ENCODE measurements at regions not wholly inside any gene's neighbourhood (a gene's known extent, or its start where the extent isn't known, plus 50 kb on each side); places are given as distances from the start of the nearest gene placed in this dataset.

DNA sequence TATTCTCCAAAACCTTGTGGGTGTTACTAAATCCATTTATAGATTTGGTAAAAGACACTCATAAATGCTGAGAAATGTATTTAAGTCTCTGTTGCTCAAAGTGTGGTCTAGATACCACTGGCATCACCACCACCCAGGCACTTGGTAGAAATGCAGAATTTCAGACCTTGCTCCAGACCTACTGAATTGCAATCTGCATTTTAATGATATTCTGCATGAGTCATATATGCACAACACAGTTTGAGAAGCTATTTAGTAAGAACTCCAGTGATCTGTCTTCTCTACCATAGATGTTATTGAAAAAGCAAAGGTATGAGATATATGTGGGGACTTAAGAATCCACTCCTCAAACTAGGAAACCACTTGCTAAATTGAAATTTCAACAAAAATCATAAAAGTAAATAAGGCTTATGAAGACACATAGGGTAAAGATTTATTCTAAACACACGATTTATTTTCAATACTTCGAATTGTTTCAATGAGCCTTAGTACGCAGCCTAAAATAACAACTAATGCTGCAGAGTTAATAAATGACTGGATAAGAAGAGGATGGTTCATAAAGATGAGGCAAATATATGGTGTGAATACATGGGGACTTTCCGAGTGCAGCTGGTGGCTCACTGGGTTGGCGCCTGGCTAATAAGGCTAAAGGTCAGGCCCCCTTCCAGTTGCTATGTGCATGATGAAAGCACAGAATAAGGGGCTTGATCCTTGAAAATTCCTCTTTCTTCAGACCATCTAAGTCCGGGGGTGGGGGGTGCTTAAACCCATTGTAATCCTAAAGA lies 813.3 kb downstream of the NR2F2 start:
- TF ChIP-seq, protein P1, sequence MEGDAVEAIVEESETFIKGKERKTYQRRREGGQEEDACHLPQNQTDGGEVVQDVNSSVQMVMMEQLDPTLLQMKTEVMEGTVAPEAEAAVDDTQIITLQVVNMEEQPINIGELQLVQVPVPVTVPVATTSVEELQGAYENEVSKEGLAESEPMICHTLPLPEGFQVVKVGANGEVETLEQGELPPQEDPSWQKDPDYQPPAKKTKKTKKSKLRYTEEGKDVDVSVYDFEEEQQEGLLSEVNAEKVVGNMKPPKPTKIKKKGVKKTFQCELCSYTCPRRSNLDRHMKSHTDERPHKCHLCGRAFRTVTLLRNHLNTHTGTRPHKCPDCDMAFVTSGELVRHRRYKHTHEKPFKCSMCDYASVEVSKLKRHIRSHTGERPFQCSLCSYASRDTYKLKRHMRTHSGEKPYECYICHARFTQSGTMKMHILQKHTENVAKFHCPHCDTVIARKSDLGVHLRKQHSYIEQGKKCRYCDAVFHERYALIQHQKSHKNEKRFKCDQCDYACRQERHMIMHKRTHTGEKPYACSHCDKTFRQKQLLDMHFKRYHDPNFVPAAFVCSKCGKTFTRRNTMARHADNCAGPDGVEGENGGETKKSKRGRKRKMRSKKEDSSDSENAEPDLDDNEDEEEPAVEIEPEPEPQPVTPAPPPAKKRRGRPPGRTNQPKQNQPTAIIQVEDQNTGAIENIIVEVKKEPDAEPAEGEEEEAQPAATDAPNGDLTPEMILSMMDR (IDR thresholded peaks at IDR 0.05; ENCODE audit: low read depth, low read length, missing control alignments), result no peak
- in situ Hi-C loops (cut with HindIII; ENCODE audit: low pct_ligation_motif_present, low sequenced_read_pairs), result no loop called here

DNA sequence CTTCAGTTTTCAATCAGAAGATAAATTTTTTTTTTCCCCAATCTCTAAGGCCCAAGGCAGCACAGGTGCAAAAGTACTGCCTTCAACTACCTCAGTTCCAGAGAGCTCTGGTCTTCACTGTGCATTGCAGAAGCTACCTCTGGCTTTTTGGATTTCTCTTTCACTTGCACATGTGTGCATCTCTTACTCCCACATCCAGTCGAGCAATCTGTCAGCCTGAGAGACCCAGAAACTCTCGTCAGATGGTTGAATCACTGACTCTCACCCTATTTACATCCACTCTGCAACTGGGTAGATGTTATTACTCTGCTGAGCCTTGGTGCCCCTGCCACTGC lies 813.8 kb downstream of the NR2F2 start:
- Histone ChIP-seq H3K4me3 (ENCODE audit: low read depth, low read length) (no peak overlapping the region), H3K36me3 (replicated peaks) (no peaks in the 10 kb centered on the region), H3K27ac (no peak overlapping the region), H3K27me3 (replicated peaks) (no peaks in the 10 kb centered on the region)
- TF ChIP-seq, protein P1 (IDR thresholded peaks at IDR 0.05; ENCODE audit: low read depth, low read length, missing control alignments), result no peak
- in situ Hi-C loops (cut with HindIII; ENCODE audit: low pct_ligation_motif_present, low sequenced_read_pairs), result no loop called here
- no peak for DNase-seq

More for the DNA sequence above, 813.3 kb downstream of the NR2F2 start:
- no peak for DNase-seq
- H3K36me3 ChIP-seq (replicated peaks), result no peaks in the 10 kb centered on the region
- H3K4me3 ChIP-seq (ENCODE audit: low read depth, low read length), result no peak overlapping the region
- no peaks in the 10 kb centered on the region for H3K27me3 ChIP-seq (replicated peaks)
- no peak overlapping the region for H3K27ac ChIP-seq

DNA sequence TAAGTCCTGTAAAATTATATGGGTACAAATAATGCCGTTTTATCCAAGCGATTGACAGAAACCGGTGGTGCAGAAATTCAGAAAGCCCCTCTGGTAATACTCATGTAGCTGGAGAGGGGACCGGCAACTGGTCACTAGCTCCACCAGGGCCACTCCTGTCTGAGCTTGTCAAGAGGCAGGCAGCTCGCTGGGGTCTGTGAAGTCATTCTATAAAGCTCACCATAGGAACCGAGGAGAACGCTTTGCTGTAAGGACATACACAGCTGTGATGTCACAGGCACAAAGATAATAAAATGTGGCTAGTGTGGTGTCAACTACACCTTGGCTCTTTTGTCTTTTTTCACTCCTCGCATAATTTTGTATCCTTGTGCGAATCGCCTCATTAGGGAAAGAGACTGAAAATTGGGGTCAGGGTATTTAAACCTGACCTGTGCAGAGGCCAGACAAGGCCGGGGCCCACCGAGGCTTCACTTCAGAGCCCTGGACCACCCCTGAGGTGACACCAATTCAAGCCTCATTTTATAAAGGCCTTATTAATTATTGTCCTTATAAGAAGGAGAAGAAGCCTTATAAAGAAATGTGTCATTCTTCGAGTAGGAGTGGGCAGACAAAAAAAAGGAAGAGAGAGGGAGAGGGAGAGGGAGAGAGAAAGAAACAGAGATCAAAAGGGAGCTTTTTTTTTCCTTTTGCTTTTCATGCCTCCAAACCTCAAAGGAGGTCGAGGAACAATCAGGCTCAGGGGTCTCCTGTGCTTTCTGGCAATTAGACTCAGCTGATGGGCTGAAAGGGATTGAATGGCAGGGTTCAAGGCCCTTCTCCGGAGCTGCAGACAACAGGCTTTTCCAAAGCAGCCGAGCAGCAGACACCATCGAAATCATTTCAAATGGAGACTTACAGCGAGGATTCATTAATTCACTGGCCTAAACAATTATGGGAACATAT lies 813.3 kb upstream of the ARRDC4 start:
- TF ChIP-seq, protein P1 (IDR thresholded peaks at IDR 0.05; ENCODE audit: low read depth, low read length, missing control alignments), result no peak
- no peak overlapping the region for H3K27ac ChIP-seq
- no peak for DNase-seq
- H3K4me3 ChIP-seq (ENCODE audit: low read depth, low read length), result no peak overlapping the region
- H3K36me3 ChIP-seq (replicated peaks), result no peaks in the 10 kb centered on the region
- in situ Hi-C loops (cut with HindIII; ENCODE audit: low pct_ligation_motif_present, low sequenced_read_pairs), result no loop called here
- no peaks in the 10 kb centered on the region for H3K27me3 ChIP-seq (replicated peaks)

DNA sequence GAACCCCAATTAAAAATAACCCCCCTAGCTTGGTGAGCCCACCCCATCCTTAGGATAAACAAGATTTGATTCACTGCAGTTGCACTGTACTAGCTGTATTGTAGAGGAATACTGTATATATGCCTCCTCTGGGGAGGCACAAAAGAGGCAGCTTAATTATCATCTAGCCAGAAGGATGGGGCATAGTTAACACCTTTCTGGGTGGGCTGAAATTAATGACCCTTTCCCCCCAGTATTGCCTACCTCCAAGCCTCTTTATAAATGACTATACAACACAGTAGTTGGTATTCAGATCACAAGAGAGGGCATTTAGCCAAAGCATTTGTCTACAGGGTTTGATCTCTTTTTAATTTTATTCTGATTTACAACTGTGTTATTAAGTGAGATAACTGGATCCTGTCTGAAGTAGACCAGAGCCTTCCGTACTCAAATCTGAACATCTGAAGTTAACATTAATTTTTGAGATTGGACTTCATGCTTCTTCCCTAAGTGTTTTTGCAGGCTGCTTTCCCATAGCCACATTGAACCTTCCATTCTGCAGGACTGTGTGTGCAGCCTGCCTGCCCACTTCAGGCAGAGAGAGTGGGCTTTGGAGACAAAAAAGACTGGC lies 807.0 kb upstream of the ARRDC4 start:
- in situ Hi-C loops (cut with HindIII; ENCODE audit: low pct_ligation_motif_present, low sequenced_read_pairs), result no loop called here
- H3K4me3 ChIP-seq (ENCODE audit: low read depth, low read length), result no peak overlapping the region
- no peak for DNase-seq
- H3K27ac ChIP-seq, result no peak overlapping the region
- TF ChIP-seq, protein P1 (IDR thresholded peaks at IDR 0.05; ENCODE audit: low read depth, low read length, missing control alignments), result no peak
- no peaks in the 10 kb centered on the region for H3K27me3 ChIP-seq (replicated peaks)
- no peaks in the 10 kb centered on the region for H3K36me3 ChIP-seq (replicated peaks)

DNA sequence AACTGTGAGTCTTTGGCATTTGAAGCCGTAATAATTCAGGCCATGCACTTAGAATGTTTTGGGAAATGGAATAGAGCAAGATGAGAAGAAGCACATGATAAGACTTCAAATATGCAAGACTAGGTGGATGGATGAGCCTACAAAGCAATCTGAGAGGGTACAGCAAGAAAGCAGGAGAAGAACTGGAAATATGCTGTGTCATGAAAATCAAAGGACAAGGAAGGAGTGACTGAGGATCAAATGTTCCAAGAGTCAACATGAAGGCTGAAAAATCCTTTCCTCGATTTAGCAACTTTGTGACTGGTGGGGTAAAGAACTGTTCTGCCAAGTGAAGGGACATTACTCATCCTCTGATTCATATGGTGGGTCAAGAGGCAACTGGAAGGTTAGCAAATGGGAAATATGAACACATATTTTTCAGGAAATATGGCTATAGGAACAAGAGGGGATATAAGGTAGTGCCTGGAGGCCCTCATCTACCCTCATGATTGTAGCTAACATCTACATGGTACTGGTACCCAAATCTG lies 803.7 kb upstream of the ARRDC4 start:
- peak; percentile 25 for DNase-seq
- Histone ChIP-seq H3K36me3 (replicated peaks) (no peaks in the 10 kb centered on the region), H3K27me3 (replicated peaks) (no peaks in the 10 kb centered on the region), H3K4me3 (ENCODE audit: low read depth, low read length) (no peak overlapping the region), H3K27ac (no peak overlapping the region)
- TF ChIP-seq, protein P1 (IDR thresholded peaks at IDR 0.05; ENCODE audit: low read depth, low read length, missing control alignments), result no peak
- in situ Hi-C loops (cut with HindIII; ENCODE audit: low pct_ligation_motif_present, low sequenced_read_pairs), result no loop called here

All from brain microvascular endothelial cell (primary cell).